ENCODE measurements at regions not wholly inside any gene's neighbourhood (a gene's known extent, or its start where the extent isn't known, plus 50 kb on each side); places are given as distances from the start of the nearest gene placed in this dataset.

DNA sequence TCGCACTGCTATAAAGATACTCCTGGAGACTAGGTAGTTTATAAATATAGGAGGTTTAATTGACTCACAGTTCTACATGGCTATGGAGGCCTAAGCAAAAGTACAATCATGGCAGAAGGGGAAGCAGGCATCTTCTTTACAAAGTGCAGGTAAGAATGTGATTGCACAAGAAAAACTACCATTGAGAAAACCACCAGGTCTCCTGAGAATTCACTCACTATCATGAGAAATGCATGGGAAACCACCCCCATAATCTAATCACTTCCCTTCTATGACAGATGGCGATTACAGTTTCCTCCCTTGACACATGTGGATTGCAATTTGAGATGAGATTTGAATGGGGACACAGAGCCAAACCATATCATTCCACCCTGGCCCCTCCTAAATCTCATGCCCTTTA is 121.2 kb upstream of the ST8SIA4 start:
- no peaks in the 10 kb centered on the region for H3K36me3 ChIP-seq (ENCODE audit: control insufficient read depth in 1 of 2, insufficient read depth in 2 of 2, low read length in 2 of 2)
- no peak overlapping the region for H3K27ac ChIP-seq (ENCODE audit: low read depth, low read length)
- H3K9me3 ChIP-seq (ENCODE audit: insufficient read depth, low read depth, low read length): no peaks in the 10 kb centered on the region
- no peak overlapping the region for H4K8ac ChIP-seq (ENCODE audit: low read depth, low read length)
- no peak overlapping the region for H3K4ac ChIP-seq (ENCODE audit: low read depth, low read length)
- no peak overlapping the region for H3K23ac ChIP-seq (ENCODE audit: low read length)
- DNase-seq: no peak
- H3K79me1 ChIP-seq (ENCODE audit: low read length): no peaks in the 10 kb centered on the region
- no CpG with 5 or more reads among the region's 2 CpGs for WGBS (ENCODE audit: extremely low coverage, insufficient coverage, insufficient read length)
- H3K4me1 ChIP-seq (ENCODE audit: control insufficient read depth in 1 of 2, insufficient read depth in 2 of 2, low read length in 2 of 2): no peaks in the 10 kb centered on the region
- no peak overlapping the region for H3K18ac ChIP-seq (ENCODE audit: low read length)
- H3K9ac ChIP-seq (ENCODE audit: low read length): no peak overlapping the region
- H2AFZ ChIP-seq (ENCODE audit: insufficient read depth, low read length, poor library complexity): no peak overlapping the region
- H3K27me3 ChIP-seq (ENCODE audit: insufficient read depth, low read length): no peaks in the 10 kb centered on the region
- no peak overlapping the region for H4K12ac ChIP-seq (ENCODE audit: low read depth, low read length)
- H2BK5ac ChIP-seq (ENCODE audit: low read depth, low read length, poor library complexity): no peak overlapping the region
- H3K79me2 ChIP-seq (ENCODE audit: control insufficient read depth, insufficient read depth, low read length, poor library complexity): no peaks in the 10 kb centered on the region
- no peak overlapping the region for H2AK5ac ChIP-seq (ENCODE audit: low read length)
- H2BK12ac ChIP-seq (ENCODE audit: low read length): no peak overlapping the region
- H2BK120ac ChIP-seq (ENCODE audit: insufficient read depth, low read length, poor library complexity): no peak overlapping the region
- H3K4me3 ChIP-seq (ENCODE audit: low read depth, low read length): no peak overlapping the region
- H3K4me2 ChIP-seq (ENCODE audit: low read length): no peak overlapping the region
- H3K14ac ChIP-seq (ENCODE audit: low read length): no peak overlapping the region
- H4K91ac ChIP-seq (ENCODE audit: low read depth, low read length): no peak overlapping the region

DNA sequence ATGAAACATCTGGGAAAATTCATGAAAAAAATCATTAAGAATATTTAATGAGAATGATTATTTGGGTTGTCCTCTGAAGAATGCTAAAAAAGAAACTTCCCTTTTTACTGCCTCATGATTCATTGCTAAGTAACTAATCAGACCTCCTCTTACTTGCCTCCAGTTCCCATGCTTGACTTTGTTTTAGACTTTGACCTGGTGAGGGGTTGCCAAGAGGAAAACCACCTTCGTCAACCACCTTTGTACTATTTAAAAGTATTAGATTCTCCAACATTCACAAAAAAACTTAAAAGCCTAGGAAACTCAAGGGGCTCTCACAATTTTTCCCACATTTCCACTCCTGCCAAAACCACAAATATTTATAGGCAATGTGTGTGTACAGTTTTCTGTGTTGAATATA is 115.2 kb upstream of the ST8SIA4 start:
- no peak overlapping the region for H3K4ac ChIP-seq (ENCODE audit: low read depth, low read length)
- no peaks in the 10 kb centered on the region for H3K79me2 ChIP-seq (ENCODE audit: control insufficient read depth, insufficient read depth, low read length, poor library complexity)
- no peak overlapping the region for H3K4me3 ChIP-seq (ENCODE audit: low read depth, low read length)
- no peak overlapping the region for H3K18ac ChIP-seq (ENCODE audit: low read length)
- no peak overlapping the region for H2AK5ac ChIP-seq (ENCODE audit: low read length)
- H2BK12ac ChIP-seq (ENCODE audit: low read length): no peak overlapping the region
- no peak overlapping the region for H2BK120ac ChIP-seq (ENCODE audit: insufficient read depth, low read length, poor library complexity)
- H3K4me2 ChIP-seq (ENCODE audit: low read length): no peak overlapping the region
- H3K27me3 ChIP-seq (ENCODE audit: insufficient read depth, low read length): no peaks in the 10 kb centered on the region
- no peak overlapping the region for H3K23ac ChIP-seq (ENCODE audit: low read length)
- H4K91ac ChIP-seq (ENCODE audit: low read depth, low read length): no peak overlapping the region
- no peak overlapping the region for H2BK5ac ChIP-seq (ENCODE audit: low read depth, low read length, poor library complexity)
- H4K12ac ChIP-seq (ENCODE audit: low read depth, low read length): no peak overlapping the region
- no peaks in the 10 kb centered on the region for H3K9me3 ChIP-seq (ENCODE audit: insufficient read depth, low read depth, low read length)
- no peak for DNase-seq
- no peak overlapping the region for H3K27ac ChIP-seq (ENCODE audit: low read depth, low read length)
- H4K8ac ChIP-seq (ENCODE audit: low read depth, low read length): no peak overlapping the region
- H2AFZ ChIP-seq (ENCODE audit: insufficient read depth, low read length, poor library complexity): no peak overlapping the region
- WGBS (ENCODE audit: extremely low coverage, insufficient coverage, insufficient read length): no CpG with 5 or more reads among the region's 1 CpG
- H3K79me1 ChIP-seq (ENCODE audit: low read length): no peaks in the 10 kb centered on the region
- H3K14ac ChIP-seq (ENCODE audit: low read length): no peak overlapping the region
- H3K36me3 ChIP-seq (ENCODE audit: control insufficient read depth in 1 of 2, insufficient read depth in 2 of 2, low read length in 2 of 2): no peaks in the 10 kb centered on the region
- no peak overlapping the region for H3K9ac ChIP-seq (ENCODE audit: low read length)
- H3K4me1 ChIP-seq (ENCODE audit: control insufficient read depth in 1 of 2, insufficient read depth in 2 of 2, low read length in 2 of 2): no peaks in the 10 kb centered on the region

DNA sequence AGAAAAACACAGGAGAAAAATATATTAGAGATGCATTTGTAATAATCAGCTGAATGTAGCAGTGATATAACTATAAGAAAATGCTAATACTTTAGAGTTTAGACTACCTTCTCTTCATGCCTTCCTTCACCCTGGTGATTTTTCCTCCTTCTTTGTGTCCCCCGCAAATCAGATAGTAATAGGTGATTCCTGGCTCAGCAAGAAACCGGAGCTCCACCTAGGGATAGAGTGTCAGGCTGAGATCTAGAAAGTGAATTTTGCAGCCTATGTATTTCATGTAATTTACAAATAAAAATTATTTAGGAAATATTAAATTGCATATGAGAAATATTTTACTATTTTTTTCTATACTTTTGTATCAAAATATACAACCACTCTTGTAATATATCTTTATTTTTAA is 109.8 kb upstream of the ST8SIA4 start:
- H3K18ac ChIP-seq (ENCODE audit: low read length): no peak overlapping the region
- no peak overlapping the region for H3K4me3 ChIP-seq (ENCODE audit: low read depth, low read length)
- no peak overlapping the region for H3K9ac ChIP-seq (ENCODE audit: low read length)
- H3K4ac ChIP-seq (ENCODE audit: low read depth, low read length): no peak overlapping the region
- no CpG with 5 or more reads among the region's 2 CpGs for WGBS (ENCODE audit: extremely low coverage, insufficient coverage, insufficient read length)
- H2BK120ac ChIP-seq (ENCODE audit: insufficient read depth, low read length, poor library complexity): no peak overlapping the region
- no peaks in the 10 kb centered on the region for H3K79me1 ChIP-seq (ENCODE audit: low read length)
- H2BK5ac ChIP-seq (ENCODE audit: low read depth, low read length, poor library complexity): no peak overlapping the region
- DNase-seq: no peak
- H3K4me2 ChIP-seq (ENCODE audit: low read length): no peak overlapping the region
- H4K8ac ChIP-seq (ENCODE audit: low read depth, low read length): no peak overlapping the region
- no peaks in the 10 kb centered on the region for H3K27me3 ChIP-seq (ENCODE audit: insufficient read depth, low read length)
- no peak overlapping the region for H4K12ac ChIP-seq (ENCODE audit: low read depth, low read length)
- no peaks in the 10 kb centered on the region for H3K9me3 ChIP-seq (ENCODE audit: insufficient read depth, low read depth, low read length)
- no peak overlapping the region for H3K14ac ChIP-seq (ENCODE audit: low read length)
- H3K27ac ChIP-seq (ENCODE audit: low read depth, low read length): no peak overlapping the region
- no peak overlapping the region for H2BK12ac ChIP-seq (ENCODE audit: low read length)
- no peak overlapping the region for H2AK5ac ChIP-seq (ENCODE audit: low read length)
- no peaks in the 10 kb centered on the region for H3K36me3 ChIP-seq (ENCODE audit: control insufficient read depth in 1 of 2, insufficient read depth in 2 of 2, low read length in 2 of 2)
- H3K23ac ChIP-seq (ENCODE audit: low read length): no peak overlapping the region
- no peaks in the 10 kb centered on the region for H3K79me2 ChIP-seq (ENCODE audit: control insufficient read depth, insufficient read depth, low read length, poor library complexity)
- no peak overlapping the region for H2AFZ ChIP-seq (ENCODE audit: insufficient read depth, low read length, poor library complexity)
- no peak overlapping the region for H4K91ac ChIP-seq (ENCODE audit: low read depth, low read length)
- no peaks in the 10 kb centered on the region for H3K4me1 ChIP-seq (ENCODE audit: control insufficient read depth in 1 of 2, insufficient read depth in 2 of 2, low read length in 2 of 2)

DNA sequence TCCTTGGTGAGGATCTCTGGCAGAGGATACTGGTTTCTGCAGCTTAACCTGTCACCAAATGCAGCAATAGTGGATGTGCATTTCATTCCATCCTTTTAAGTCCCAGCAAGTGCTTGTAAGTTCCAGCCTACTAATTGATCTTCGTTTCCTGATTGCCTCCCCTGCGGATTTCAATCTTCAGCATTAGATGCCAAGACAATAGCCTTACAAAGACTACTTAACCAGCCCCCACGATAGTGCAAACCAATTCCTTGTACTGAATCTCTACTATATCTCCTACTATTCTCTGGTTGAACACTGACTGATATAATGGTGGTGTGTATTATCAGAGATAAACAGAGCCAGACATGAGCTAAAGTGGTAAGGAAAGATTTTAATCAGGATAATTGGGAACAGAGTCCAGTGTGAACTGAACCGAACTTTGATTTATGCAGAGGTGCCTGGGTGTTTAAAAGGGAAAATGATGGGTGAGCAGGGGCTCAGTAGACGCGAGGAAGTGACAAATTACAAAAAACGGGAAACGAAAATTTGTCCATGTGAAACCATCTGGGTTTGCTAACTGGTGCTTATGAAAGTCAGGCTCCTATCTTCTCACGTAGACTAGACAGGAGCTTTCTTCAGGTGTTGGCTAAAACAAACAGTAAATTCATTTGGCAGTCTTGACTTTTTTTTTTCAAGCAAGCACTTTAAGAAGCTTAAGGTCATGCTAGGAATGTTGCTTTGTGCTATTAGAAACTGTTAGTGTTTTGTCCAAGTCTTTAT is 106.9 kb upstream of the ST8SIA4 start:
- no peak overlapping the region for H3K23ac ChIP-seq (ENCODE audit: low read length)
- no peak overlapping the region for H3K9ac ChIP-seq (ENCODE audit: low read length)
- no peak overlapping the region for H2BK5ac ChIP-seq (ENCODE audit: low read depth, low read length, poor library complexity)
- H4K12ac ChIP-seq (ENCODE audit: low read depth, low read length): no peak overlapping the region
- H3K14ac ChIP-seq (ENCODE audit: low read length): no peak overlapping the region
- H2BK12ac ChIP-seq (ENCODE audit: low read length): no peak overlapping the region
- H2BK120ac ChIP-seq (ENCODE audit: insufficient read depth, low read length, poor library complexity): no peak overlapping the region
- no peak for DNase-seq
- H2AFZ ChIP-seq (ENCODE audit: insufficient read depth, low read length, poor library complexity): no peak overlapping the region
- H2AK5ac ChIP-seq (ENCODE audit: low read length): no peak overlapping the region
- no peaks in the 10 kb centered on the region for H3K9me3 ChIP-seq (ENCODE audit: insufficient read depth, low read depth, low read length)
- WGBS (ENCODE audit: extremely low coverage, insufficient coverage, insufficient read length): no CpG with 5 or more reads among the region's 9 CpGs
- no peaks in the 10 kb centered on the region for H3K27me3 ChIP-seq (ENCODE audit: insufficient read depth, low read length)
- H3K4me2 ChIP-seq (ENCODE audit: low read length): no peak overlapping the region
- H3K4me1 ChIP-seq (ENCODE audit: control insufficient read depth in 1 of 2, insufficient read depth in 2 of 2, low read length in 2 of 2): no peaks in the 10 kb centered on the region
- H3K79me2 ChIP-seq (ENCODE audit: control insufficient read depth, insufficient read depth, low read length, poor library complexity): no peaks in the 10 kb centered on the region
- H3K4me3 ChIP-seq (ENCODE audit: low read depth, low read length): no peak overlapping the region
- no peak overlapping the region for H4K8ac ChIP-seq (ENCODE audit: low read depth, low read length)
- no peak overlapping the region for H4K91ac ChIP-seq (ENCODE audit: low read depth, low read length)
- H3K79me1 ChIP-seq (ENCODE audit: low read length): no peaks in the 10 kb centered on the region
- H3K4ac ChIP-seq (ENCODE audit: low read depth, low read length): no peak overlapping the region
- no peaks in the 10 kb centered on the region for H3K36me3 ChIP-seq (ENCODE audit: control insufficient read depth in 1 of 2, insufficient read depth in 2 of 2, low read length in 2 of 2)
- H3K18ac ChIP-seq (ENCODE audit: low read length): no peak overlapping the region
- no peak overlapping the region for H3K27ac ChIP-seq (ENCODE audit: low read depth, low read length)

All from trophoblast cell (in vitro differentiated cells and primary cell).